Activated CD8-positive, alpha-beta memory T cell treated with anti-CD3 and anti-CD28 coated beads for 36 hours (primary cell): ENCODE measurements at regions not wholly inside any gene's neighbourhood (a gene's known extent, or its start where the extent isn't known, plus 50 kb on each side); places are given as distances from the start of the nearest gene placed in this dataset.

Experiments
- CTCF ChIA-PET: fragments of 350-600 bp; sonication (Branson Sonifier 250); formaldehyde crosslinking; loops from one replicate; lab custom pipeline; 2021; ENCODE audit warnings: antibody characterized with exemption; lab: Charles Lee
- POLR2A ChIA-PET: fragments of 350-600 bp; sonication (Branson Sonifier 250); formaldehyde crosslinking; loops from one replicate; lab custom pipeline; 2021; ENCODE audit warnings: antibody characterized with exemption; lab: Charles Lee

- POLR2A ChIA-PET: no interaction called here
Measured at GRCh38 chr5:164577201-164577600, 1071.8 kb downstream of the MAT2B start.

GRCh38 chr5:164577742-164578141, 1072.3 kb downstream of the MAT2B start:
- CTCF ChIA-PET: no interaction called here
- POLR2A ChIA-PET: no interaction called here

More at GRCh38 chr5:164577201-164577600, 1071.8 kb downstream of the MAT2B start:
- CTCF ChIA-PET: no interaction called here

- CTCF ChIA-PET: no interaction called here
- POLR2A ChIA-PET: no interaction called here
Measured at GRCh38 chr5:164578401-164578800, 1073.0 kb downstream of the MAT2B start.

GRCh38 chr5:164578911-164579310, 1073.5 kb downstream of the MAT2B start:
- ChIA-PET CTCF (no interaction called here), POLR2A (no interaction called here)

- ChIA-PET POLR2A (no interaction called here), CTCF (no interaction called here)
Measured at GRCh38 chr5:164580155-164580554, 1074.7 kb downstream of the MAT2B start.

GRCh38 chr5:164581889-164582288, 1076.5 kb downstream of the MAT2B start:
- ChIA-PET POLR2A (no interaction called here), CTCF (no interaction called here)

GRCh38 chr5:164593982-164594381, 1088.6 kb downstream of the MAT2B start:
- CTCF ChIA-PET: no interaction called here

GRCh38 chr5:164597293-164597900, 1092.0 kb downstream of the MAT2B start:
- POLR2A ChIA-PET: no interaction called here
- CTCF ChIA-PET: no interaction called here

More at GRCh38 chr5:164593982-164594381, 1088.6 kb downstream of the MAT2B start:
- POLR2A ChIA-PET: no interaction called here

- POLR2A ChIA-PET: no interaction called here
Measured at GRCh38 chr5:164600274-164600673, 1094.9 kb downstream of the MAT2B start.

GRCh38 chr5:164600929-164601535, 1095.6 kb downstream of the MAT2B start:
- ChIA-PET CTCF (no interaction called here), POLR2A (no interaction called here)

More at GRCh38 chr5:164600274-164600673, 1094.9 kb downstream of the MAT2B start:
- CTCF ChIA-PET: no interaction called here

GRCh38 chr5:164608507-164608906, 1103.1 kb downstream of the MAT2B start:
- ChIA-PET CTCF (no interaction called here), POLR2A (no interaction called here)

GRCh38 chr5:164610374-164610773, 1105.0 kb downstream of the MAT2B start:
- POLR2A ChIA-PET: no interaction called here
- CTCF ChIA-PET: no interaction called here

- POLR2A ChIA-PET: no interaction called here
- CTCF ChIA-PET: no interaction called here
Measured at GRCh38 chr5:164614707-164615106, 1109.3 kb downstream of the MAT2B start.

- ChIA-PET CTCF (no interaction called here), POLR2A (no interaction called here)
Measured at GRCh38 chr5:164617290-164617689, 1111.9 kb downstream of the MAT2B start.

- ChIA-PET CTCF (no interaction called here), POLR2A (no interaction called here)
Measured at GRCh38 chr5:164627021-164627420, 1121.6 kb downstream of the MAT2B start.

- POLR2A ChIA-PET: no interaction called here
- CTCF ChIA-PET: no interaction called here
Measured at GRCh38 chr5:164636456-164636855, 1131.0 kb downstream of the MAT2B start.

GRCh38 chr5:164637931-164638521, 1132.6 kb downstream of the MAT2B start:
- CTCF ChIA-PET: no interaction called here
- POLR2A ChIA-PET: no interaction called here

GRCh38 chr5:164649266-164649665, 1143.8 kb downstream of the MAT2B start:
- CTCF ChIA-PET: no interaction called here

GRCh38 chr5:164650427-164650826, 1145.0 kb downstream of the MAT2B start:
- ChIA-PET CTCF (no interaction called here), POLR2A (no interaction called here)

More at GRCh38 chr5:164649266-164649665, 1143.8 kb downstream of the MAT2B start:
- POLR2A ChIA-PET: no interaction called here

GRCh38 chr5:164651546-164652275, 1146.3 kb downstream of the MAT2B start:
- ChIA-PET CTCF (no interaction called here), POLR2A (no interaction called here)
